ENCODE measurements at regions not wholly inside any gene's neighbourhood (a gene's known extent, or its start where the extent isn't known, plus 50 kb on each side); places are given as distances from the start of the nearest gene placed in this dataset.

GRCh38 chr18:56542476-56542875, 95.9 kb downstream of the TXNL1 start:
- TF ChIP-seq CTCF (IDR thresholded peaks at IDR 0.05) (peak in 1 of 6 experiments; percentile 25), POLR2A (IDR thresholded peaks at IDR 0.05) (no peak)
